ENCODE measurements at regions not wholly inside any gene's neighbourhood (a gene's known extent, or its start where the extent isn't known, plus 50 kb on each side); places are given as distances from the start of the nearest gene placed in this dataset.

DNA sequence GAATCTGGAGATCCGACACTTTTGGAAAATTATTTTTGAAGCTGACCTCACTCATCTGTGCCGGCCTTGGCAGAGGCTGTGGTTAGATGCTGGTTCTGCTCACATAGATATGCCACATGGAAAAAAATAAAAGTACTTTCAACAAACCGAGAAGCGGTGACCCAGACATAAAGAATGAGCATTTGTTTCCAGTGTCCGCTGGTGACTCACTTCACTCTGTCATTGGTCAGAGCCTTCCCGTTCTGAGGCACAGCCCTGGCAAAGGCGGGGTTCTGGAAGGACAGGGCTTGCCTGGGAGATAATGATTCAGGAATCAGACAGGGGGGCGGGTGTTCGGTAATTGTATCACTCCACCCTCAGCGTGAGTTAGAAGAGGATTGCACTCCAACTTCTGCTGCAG lies 172.4 kb upstream of the MXRA5 start:
- Histone ChIP-seq H4K91ac (replicated peaks; ENCODE audit: insufficient read length, low read length) (no peak overlapping the region), H3K4me1 (replicated peaks in 1 of 4; ENCODE audit: control insufficient read depth in 3 of 4, insufficient read depth in 4 of 4, low read length in 3 of 4) (no peaks in the 10 kb centered on the region), H3K4me3 (ENCODE audit: extremely low read depth in 1 of 4, insufficient read depth in 2 of 4, low read depth in 3 of 4, low read length in 4 of 4) (no peak overlapping the region), H3K4me2 (ENCODE audit: insufficient read depth in 1 of 2, low read depth in 2 of 2, low read length in 2 of 2) (no peak overlapping the region), H2BK120ac (replicated peaks; ENCODE audit: low read depth, low read length) (no peak overlapping the region), H4K5ac (ENCODE audit: insufficient read length, low read depth, low read length) (no peak overlapping the region), H3K23me2 (ENCODE audit: low read depth, low read length) (no peaks in the 10 kb centered on the region), H3K9ac (replicated peaks in 1 of 4; ENCODE audit: extremely low read depth in 1 of 4, low read depth in 3 of 4, low read length in 3 of 4) (no peak overlapping the region), H2AK5ac (ENCODE audit: low read depth, low read length) (no peak overlapping the region), H3K23ac (ENCODE audit: insufficient read length) (no peak overlapping the region), H2BK5ac (ENCODE audit: low read depth, low read length) (no peak overlapping the region), H3K27ac (ENCODE audit: low read depth, low read length) (no peak overlapping the region), H3K27me3 (replicated peaks in 1 of 4; ENCODE audit: control insufficient read depth in 3 of 4, extremely low read depth in 1 of 4, insufficient read depth in 3 of 4, low read length in 3 of 4) (no peaks in the 10 kb centered on the region), H3K36me3 (ENCODE audit: control insufficient read depth in 2 of 4, insufficient read depth in 4 of 4, low read length in 3 of 4) (no peaks in the 10 kb centered on the region), H3K56ac (replicated peaks; ENCODE audit: insufficient read length, low read depth, low read length) (no peak overlapping the region), H2BK12ac (ENCODE audit: low read depth, low read length) (no peak overlapping the region), H3K4ac (replicated peaks; ENCODE audit: insufficient read length, low read depth, low read length) (no peak overlapping the region), H3K79me1 (ENCODE audit: low read depth, low read length) (no peaks in the 10 kb centered on the region), H3K18ac (ENCODE audit: extremely low read depth, low read length) (no peak overlapping the region), H3K79me2 (ENCODE audit: control insufficient read depth in 1 of 2, insufficient read depth in 2 of 2, low read length in 2 of 2) (no peaks in the 10 kb centered on the region), H2AFZ (ENCODE audit: low read length) (no peak overlapping the region), H3K14ac (ENCODE audit: insufficient read length) (no peak overlapping the region), H4K20me1 (replicated peaks in 1 of 2; ENCODE audit: control insufficient read depth in 1 of 2, insufficient read depth in 2 of 2, low read length in 2 of 2) (no peaks in the 10 kb centered on the region), H4K8ac (ENCODE audit: extremely low read depth, insufficient read depth, low read length) (no peak overlapping the region), H2BK15ac (ENCODE audit: low read length) (no peak overlapping the region), H3K9me3 (ENCODE audit: insufficient read depth in 2 of 2, low read depth in 1 of 2, low read length in 1 of 2) (no peaks in the 10 kb centered on the region), H2BK20ac (ENCODE audit: low read length) (no peak overlapping the region)
- 89% methylated on average over 10 of the region's 10 CpGs; no CpG with 5 or more reads in 1 of the 2 experiments for WGBS, 2 experiments (ENCODE audit: extremely low coverage in 1 of 2, insufficient coverage in 1 of 2, insufficient read length in 1 of 2, insufficient replicate concordance in 2 of 2, low coverage in 1 of 2, low lambda C conversion rate in 2 of 2, missing lambda C conversion rate in 1 of 2)
- peak in 1 of 2 experiments; percentile 1 for DNase-seq (ENCODE audit: low read depth in 1 of 2, low spot score in 2 of 2)
- POLR2A ChIA-PET (ENCODE audit: partially characterized antibody), result no interaction called here
- CTCF ChIA-PET (ENCODE audit: partially characterized antibody), result no interaction called here
- no peak for FAIRE-seq
- TF ChIP-seq TAF1 (IDR thresholded peaks at IDR 0.05; ENCODE audit: low read depth, low read length) (no peak), SIRT6 (IDR thresholded peaks at IDR 0.05; ENCODE audit: low read length) (no peak), CBX8 (IDR thresholded peaks at IDR 0.05; ENCODE audit: borderline replicate concordance, low read depth, low read length) (no peak), SAP30 (IDR thresholded peaks at IDR 0.05; ENCODE audit: insufficient read depth, insufficient replicate concordance, low read length) (no peak), SIX5 (IDR thresholded peaks at IDR 0.05; ENCODE audit: low read depth, low read length) (no peak), BRCA1 (IDR thresholded peaks at IDR 0.05; ENCODE audit: low read depth, low read length) (no peak)
- TF ChIP-seq, protein P1, sequence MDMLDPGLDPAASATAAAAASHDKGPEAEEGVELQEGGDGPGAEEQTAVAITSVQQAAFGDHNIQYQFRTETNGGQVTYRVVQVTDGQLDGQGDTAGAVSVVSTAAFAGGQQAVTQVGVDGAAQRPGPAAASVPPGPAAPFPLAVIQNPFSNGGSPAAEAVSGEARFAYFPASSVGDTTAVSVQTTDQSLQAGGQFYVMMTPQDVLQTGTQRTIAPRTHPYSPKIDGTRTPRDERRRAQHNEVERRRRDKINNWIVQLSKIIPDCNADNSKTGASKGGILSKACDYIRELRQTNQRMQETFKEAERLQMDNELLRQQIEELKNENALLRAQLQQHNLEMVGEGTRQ (IDR thresholded peaks at IDR 0.05; ENCODE audit: low read length), result no peak
- TF ChIP-seq, protein P2, sequence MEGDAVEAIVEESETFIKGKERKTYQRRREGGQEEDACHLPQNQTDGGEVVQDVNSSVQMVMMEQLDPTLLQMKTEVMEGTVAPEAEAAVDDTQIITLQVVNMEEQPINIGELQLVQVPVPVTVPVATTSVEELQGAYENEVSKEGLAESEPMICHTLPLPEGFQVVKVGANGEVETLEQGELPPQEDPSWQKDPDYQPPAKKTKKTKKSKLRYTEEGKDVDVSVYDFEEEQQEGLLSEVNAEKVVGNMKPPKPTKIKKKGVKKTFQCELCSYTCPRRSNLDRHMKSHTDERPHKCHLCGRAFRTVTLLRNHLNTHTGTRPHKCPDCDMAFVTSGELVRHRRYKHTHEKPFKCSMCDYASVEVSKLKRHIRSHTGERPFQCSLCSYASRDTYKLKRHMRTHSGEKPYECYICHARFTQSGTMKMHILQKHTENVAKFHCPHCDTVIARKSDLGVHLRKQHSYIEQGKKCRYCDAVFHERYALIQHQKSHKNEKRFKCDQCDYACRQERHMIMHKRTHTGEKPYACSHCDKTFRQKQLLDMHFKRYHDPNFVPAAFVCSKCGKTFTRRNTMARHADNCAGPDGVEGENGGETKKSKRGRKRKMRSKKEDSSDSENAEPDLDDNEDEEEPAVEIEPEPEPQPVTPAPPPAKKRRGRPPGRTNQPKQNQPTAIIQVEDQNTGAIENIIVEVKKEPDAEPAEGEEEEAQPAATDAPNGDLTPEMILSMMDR (IDR thresholded peaks at IDR 0.05; ENCODE audit: control extremely low read depth in 1 of 3, insufficient read depth in 1 of 3, low read depth in 1 of 3, low read length in 3 of 3), result no peak
- TF ChIP-seq, protein P3, sequence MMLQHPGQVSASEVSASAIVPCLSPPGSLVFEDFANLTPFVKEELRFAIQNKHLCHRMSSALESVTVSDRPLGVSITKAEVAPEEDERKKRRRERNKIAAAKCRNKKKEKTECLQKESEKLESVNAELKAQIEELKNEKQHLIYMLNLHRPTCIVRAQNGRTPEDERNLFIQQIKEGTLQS (IDR thresholded peaks at IDR 0.05; ENCODE audit: insufficient read depth, low read depth, low read length), result no peak

Data from H1 (cell line).